Vagina (tissue), 2 donors: ENCODE measurements at regions not wholly inside any gene's neighbourhood (a gene's known extent, or its start where the extent isn't known, plus 50 kb on each side); places are given as distances from the start of the nearest gene placed in this dataset.

Experiments used
- DNase-seq, 2 donors: peaks; one replicate each; pipeline ENCODE4 v3.0.0-alpha.2; 2017; ENCODE audit errors: extremely low spot score in 2 of 2
- H3K27ac ChIP-seq: fragments of 200-600 bp; sonication (generic); one replicate; pipeline ENCODE4 v1.5.1; 2019
- H3K27me3 ChIP-seq: fragments of 200-600 bp; sonication (generic); one replicate; pipeline ENCODE4 v1.5.1; 2019
- H3K36me3 ChIP-seq, 2 donors: fragments of 200-600 bp; sonication (generic); one replicate each; pipeline ENCODE4 v1.5.1; 2017 to 2019
- H3K4me1 ChIP-seq: fragments of 200-600 bp; sonication (generic); one replicate; pipeline ENCODE4 v1.5.1; 2019
- H3K4me3 ChIP-seq, 2 donors: fragments of 200-600 bp; sonication (generic); 1 replicate in 1 of 2; 2 replicates in 1 of 2; pipeline ENCODE4 v1.5.1; 2016 to 2019
- H3K9me3 ChIP-seq: fragments of 200-600 bp; sonication (generic); one replicate; pipeline ENCODE4 v1.5.1; 2019
- POLR2A ChIP-seq, 2 donors: fragments of 450-650 bp; IDR thresholded peaks; one replicate each; pipeline ENCODE4 v1.6.1; 2017; ENCODE audit warnings: antibody characterized with exemption in 2 of 2, mild to moderate bottlenecking in 2 of 2, moderate library complexity in 2 of 2
- POLR2AphosphoS5 ChIP-seq, 2 donors: sonication (generic); formaldehyde crosslinking; IDR thresholded peaks; one replicate each; pipeline ENCODE4 v1.9.0; 2017; ENCODE audit warnings: antibody characterized with exemption in 2 of 2, mild to moderate bottlenecking in 2 of 2, low read depth in 1 of 2; ENCODE audit not compliant: insufficient read depth in 1 of 2
- intact Hi-C: fragments of 100-400 bp; cut with DNase I; formaldehyde crosslinking; loops from one replicate; pipeline ENCODE4 v1.15.1; 2023
- TF ChIP-seq, protein P1 (sequence below), 3 experiments: fragments of 450-650 bp in 2 of 3; fragments of 200-600 bp in 1 of 3; sonication (generic) in 1 of 3; IDR thresholded peaks; one replicate each; pipeline ENCODE4 v1.5.1; 2017 to 2019; ENCODE audit warnings: antibody characterized with exemption in 3 of 3, mild to moderate bottlenecking in 2 of 3, moderate library complexity in 2 of 3

DNA sequence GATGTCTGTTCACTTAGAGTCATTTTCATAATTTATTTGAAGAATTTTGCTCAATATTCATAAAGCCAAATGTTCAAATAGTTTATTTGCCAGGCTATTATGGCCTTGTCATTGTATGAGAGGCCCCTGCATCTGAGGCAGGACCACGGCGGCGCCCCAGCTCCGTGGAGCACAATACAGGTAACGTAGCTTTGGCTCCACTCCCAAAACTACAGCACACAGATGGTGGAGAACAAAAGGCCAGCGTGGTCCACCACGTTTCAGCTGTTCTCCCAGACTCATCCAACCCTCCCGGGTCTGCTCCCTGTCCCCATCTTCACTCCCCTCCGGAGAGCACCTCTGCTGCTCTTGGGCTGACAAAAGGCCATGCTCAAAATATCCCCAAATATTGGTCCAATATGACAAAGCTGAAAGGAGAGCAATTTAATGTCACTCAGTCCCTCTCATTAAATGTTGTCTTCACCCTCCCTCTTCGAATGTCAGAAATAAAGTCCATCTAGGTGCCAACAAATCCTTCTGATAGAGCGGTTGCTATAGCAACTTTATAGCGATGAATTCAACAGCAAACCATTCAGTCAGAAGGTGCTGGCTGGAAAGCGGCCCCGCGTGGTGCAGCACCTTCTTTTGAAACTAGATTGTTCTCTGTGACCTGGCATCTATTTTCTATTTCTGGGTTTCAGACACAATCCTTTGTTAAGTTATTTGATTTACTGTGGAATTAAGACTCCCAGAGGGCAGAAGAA is 504.3 kb downstream of the ARHGEF28 start:
- no peak for DNase-seq
- intact Hi-C loops: no loop called here
- TF ChIP-seq, protein P1, sequence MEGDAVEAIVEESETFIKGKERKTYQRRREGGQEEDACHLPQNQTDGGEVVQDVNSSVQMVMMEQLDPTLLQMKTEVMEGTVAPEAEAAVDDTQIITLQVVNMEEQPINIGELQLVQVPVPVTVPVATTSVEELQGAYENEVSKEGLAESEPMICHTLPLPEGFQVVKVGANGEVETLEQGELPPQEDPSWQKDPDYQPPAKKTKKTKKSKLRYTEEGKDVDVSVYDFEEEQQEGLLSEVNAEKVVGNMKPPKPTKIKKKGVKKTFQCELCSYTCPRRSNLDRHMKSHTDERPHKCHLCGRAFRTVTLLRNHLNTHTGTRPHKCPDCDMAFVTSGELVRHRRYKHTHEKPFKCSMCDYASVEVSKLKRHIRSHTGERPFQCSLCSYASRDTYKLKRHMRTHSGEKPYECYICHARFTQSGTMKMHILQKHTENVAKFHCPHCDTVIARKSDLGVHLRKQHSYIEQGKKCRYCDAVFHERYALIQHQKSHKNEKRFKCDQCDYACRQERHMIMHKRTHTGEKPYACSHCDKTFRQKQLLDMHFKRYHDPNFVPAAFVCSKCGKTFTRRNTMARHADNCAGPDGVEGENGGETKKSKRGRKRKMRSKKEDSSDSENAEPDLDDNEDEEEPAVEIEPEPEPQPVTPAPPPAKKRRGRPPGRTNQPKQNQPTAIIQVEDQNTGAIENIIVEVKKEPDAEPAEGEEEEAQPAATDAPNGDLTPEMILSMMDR (IDR thresholded peaks at IDR 0.05): no peak
- TF ChIP-seq POLR2A (IDR thresholded peaks at IDR 0.05): no peak
- TF ChIP-seq POLR2AphosphoS5 (IDR thresholded peaks at IDR 0.05; ENCODE audit: insufficient read depth in 1 of 2, low read depth in 1 of 2): no peak
- Histone ChIP-seq H3K27me3 (no peaks in the 10 kb centered on the region), H3K4me1 (peaks cover 10% of the 10 kb centered on the region), H3K36me3 (no peaks in the 10 kb centered on the region), H3K4me3 (no peak overlapping the region), H3K9me3 (no peaks in the 10 kb centered on the region), H3K27ac (no peak overlapping the region)

DNA sequence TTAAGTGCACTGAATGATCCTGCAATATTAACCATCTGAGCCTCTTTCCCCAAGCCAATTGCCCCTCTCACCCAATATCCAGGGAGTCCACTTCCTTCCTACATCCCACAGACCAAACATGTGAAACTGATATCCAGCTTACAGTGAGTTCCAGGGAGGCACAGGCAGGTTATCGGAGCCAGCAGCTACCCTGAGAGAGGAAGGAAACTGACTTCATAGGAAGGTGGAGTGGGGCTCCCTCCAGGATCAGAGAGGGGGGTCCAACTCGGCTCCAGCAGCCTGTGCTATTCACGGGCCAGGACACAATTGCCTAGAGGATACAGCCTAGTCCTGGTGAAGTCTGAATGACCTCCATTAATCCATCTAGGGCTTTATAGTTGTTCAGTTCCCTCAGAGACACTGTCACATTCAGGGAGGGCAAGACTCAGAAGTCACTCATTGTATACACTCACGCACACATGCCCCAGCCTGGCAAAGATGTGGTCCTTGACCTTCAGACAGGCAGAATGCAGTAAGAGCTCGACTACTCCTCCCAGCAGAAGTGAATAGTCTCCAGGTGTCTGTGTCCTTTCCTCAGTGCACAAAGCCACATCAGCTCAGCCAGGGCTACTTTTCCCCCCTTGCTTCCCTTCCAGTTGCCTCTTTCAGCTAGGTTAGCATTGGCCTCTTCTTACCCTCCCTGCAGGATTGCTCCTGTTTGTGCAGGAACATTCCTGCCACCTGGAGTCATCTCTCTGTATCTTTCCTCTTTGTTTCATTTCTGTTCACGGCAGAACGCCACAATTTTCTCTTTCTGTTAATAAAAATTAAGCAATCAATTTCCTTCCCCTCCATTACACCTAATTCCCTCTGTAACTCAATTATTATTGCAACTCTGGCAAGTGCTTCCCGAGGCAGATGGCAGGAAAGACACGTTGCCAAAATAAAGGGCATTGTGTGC is 501.7 kb downstream of the ARHGEF28 start:
- no peak overlapping the region for H3K27ac ChIP-seq

DNA sequence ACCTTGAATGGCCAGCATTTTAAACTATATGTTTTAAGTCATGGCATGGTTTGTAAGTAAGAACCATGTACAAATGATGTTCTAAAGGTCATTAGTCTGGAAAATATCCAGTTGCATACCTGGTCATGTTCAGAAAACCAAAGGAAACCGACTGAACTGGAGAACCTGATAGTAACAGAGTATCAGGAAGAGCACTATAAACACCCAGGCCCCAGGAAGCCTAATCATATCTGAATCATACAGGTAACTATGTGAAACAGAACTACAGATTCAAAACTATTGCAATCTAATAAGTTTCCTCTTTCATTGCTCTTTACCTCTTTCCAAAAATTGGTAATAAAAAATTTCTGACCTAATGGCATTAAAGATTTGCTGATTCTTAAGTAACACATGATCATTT is 500.3 kb downstream of the ARHGEF28 start:
- H3K27me3 ChIP-seq: no peaks in the 10 kb centered on the region
- no peak overlapping the region for H3K4me3 ChIP-seq
- no peaks in the 10 kb centered on the region for H3K9me3 ChIP-seq
- no peak for DNase-seq
- H3K4me1 ChIP-seq: peaks cover 10% of the 10 kb centered on the region
- intact Hi-C loops: no loop called here
- no peak overlapping the region for H3K27ac ChIP-seq
- TF ChIP-seq, protein P1 (IDR thresholded peaks at IDR 0.05): no peak
- TF ChIP-seq POLR2AphosphoS5 (IDR thresholded peaks at IDR 0.05; ENCODE audit: insufficient read depth in 1 of 2, low read depth in 1 of 2) (no peak), POLR2A (IDR thresholded peaks at IDR 0.05) (no peak)
- no peaks in the 10 kb centered on the region for H3K36me3 ChIP-seq

More for the DNA sequence above, 501.7 kb downstream of the ARHGEF28 start:
- Histone ChIP-seq H3K36me3 (no peaks in the 10 kb centered on the region), H3K9me3 (no peaks in the 10 kb centered on the region), H3K4me1 (peaks cover 10% of the 10 kb centered on the region), H3K4me3 (no peak overlapping the region), H3K27me3 (no peaks in the 10 kb centered on the region)
- intact Hi-C loops: no loop called here
- TF ChIP-seq POLR2AphosphoS5 (IDR thresholded peaks at IDR 0.05; ENCODE audit: insufficient read depth in 1 of 2, low read depth in 1 of 2) (no peak), POLR2A (IDR thresholded peaks at IDR 0.05) (no peak)
- TF ChIP-seq, protein P1 (IDR thresholded peaks at IDR 0.05): no peak
- DNase-seq: no peak

DNA sequence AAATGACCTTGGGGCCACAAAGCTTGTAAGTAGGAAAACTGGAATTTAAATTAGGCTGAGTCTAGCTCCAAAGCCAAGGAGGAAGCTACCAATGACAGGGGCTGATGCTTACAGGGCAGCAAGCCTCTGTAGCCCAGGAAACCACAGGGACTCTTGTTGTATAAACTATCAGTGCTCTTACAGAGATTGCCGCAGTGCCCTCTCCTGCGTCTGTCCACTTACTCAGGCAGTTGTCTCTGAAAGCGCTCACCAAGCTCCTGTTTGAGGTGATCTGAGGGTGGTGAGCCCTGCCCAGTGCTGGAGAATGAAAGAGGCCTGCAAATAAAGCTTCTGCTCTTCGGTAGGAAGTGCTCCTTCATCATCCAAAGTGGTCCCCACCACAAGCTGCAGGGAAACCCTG is 498.8 kb downstream of the ARHGEF28 start:
- DNase-seq: no peak
- TF ChIP-seq POLR2AphosphoS5 (IDR thresholded peaks at IDR 0.05; ENCODE audit: insufficient read depth in 1 of 2, low read depth in 1 of 2) (no peak), POLR2A (IDR thresholded peaks at IDR 0.05) (no peak)
- TF ChIP-seq, protein P1 (IDR thresholded peaks at IDR 0.05): no peak
- no peak overlapping the region for H3K27ac ChIP-seq
- peaks cover 10% of the 10 kb centered on the region for H3K4me1 ChIP-seq
- no peaks in the 10 kb centered on the region for H3K9me3 ChIP-seq
- intact Hi-C loops: no loop called here
- no peaks in the 10 kb centered on the region for H3K36me3 ChIP-seq
- no peaks in the 10 kb centered on the region for H3K27me3 ChIP-seq
- no peak overlapping the region for H3K4me3 ChIP-seq
